Mesenchymal stem cell (in vitro differentiated cells and primary cell): ENCODE measurements at regions not wholly inside any gene's neighbourhood (a gene's known extent, or its start where the extent isn't known, plus 50 kb on each side); places are given as distances from the start of the nearest gene placed in this dataset.

ENCODE experiments used
- DNase-seq: peaks from one replicate; pipeline ENCODE4 v3.0.0-alpha.2; 2013
- H2AFZ ChIP-seq: one replicate; pipeline ENCODE4 v1.6.1; 2013; ENCODE audit warnings: low read depth, mild to moderate bottlenecking, control low read depth, inconsistent platforms, low read length, moderate library complexity
- H2AK5ac ChIP-seq: 2 replicates; pipeline ENCODE4 v1.6.1; 2013; ENCODE audit warnings: low read length, moderate library complexity, mild to moderate bottlenecking, inconsistent platforms; ENCODE audit not compliant: severe bottlenecking
- H2BK120ac ChIP-seq: one replicate; pipeline ENCODE4 v1.6.1; 2013; ENCODE audit warnings: low read depth, mild to moderate bottlenecking, inconsistent platforms, low read length, moderate library complexity
- H2BK12ac ChIP-seq, 2 experiments: one replicate each; pipeline ENCODE4 v1.6.1; 2013; ENCODE audit warnings: inconsistent platforms in 2 of 2, low read length in 2 of 2, mild to moderate bottlenecking in 2 of 2, moderate library complexity in 2 of 2, control low read depth in 1 of 2
- H2BK15ac ChIP-seq: one replicate; pipeline ENCODE4 v1.6.1; 2013; ENCODE audit warnings: mild to moderate bottlenecking, low read depth, inconsistent platforms; ENCODE audit not compliant: poor library complexity, severe bottlenecking
- H2BK5ac ChIP-seq: 2 replicates; pipeline ENCODE4 v1.6.1; 2013; ENCODE audit warnings: low read depth, mild to moderate bottlenecking, low read length, control low read depth, inconsistent platforms; ENCODE audit not compliant: poor library complexity, severe bottlenecking
- H3K14ac ChIP-seq, 2 experiments: one replicate each; pipeline ENCODE4 v1.6.1; 2013; ENCODE audit warnings: inconsistent platforms in 2 of 2, low read length in 2 of 2, control low read depth in 1 of 2, mild to moderate bottlenecking in 1 of 2, moderate library complexity in 1 of 2
- H3K18ac ChIP-seq, 2 experiments: one replicate each; pipeline ENCODE4 v1.6.1; 2013; ENCODE audit warnings: inconsistent platforms in 2 of 2, low read length in 2 of 2, control low read depth in 1 of 2, low read depth in 1 of 2, mild to moderate bottlenecking in 1 of 2
- H3K23ac ChIP-seq, 2 experiments: one replicate each; pipeline ENCODE4 v1.6.1; 2013; ENCODE audit warnings: inconsistent platforms in 2 of 2, low read length in 2 of 2, mild to moderate bottlenecking in 2 of 2, moderate library complexity in 2 of 2, control low read depth in 1 of 2
- H3K27ac ChIP-seq: 2 replicates; pipeline ENCODE4 v1.5.1; 2013; ENCODE audit warnings: mild to moderate bottlenecking, moderate library complexity, low read length, control low read depth, inconsistent platforms; ENCODE audit not compliant: poor library complexity, severe bottlenecking
- H3K27me3 ChIP-seq, 2 experiments: 2 replicates each; pipeline versions ENCODE4 v1.6.1 to v1.7.0; 2013; ENCODE audit warnings: low read length in 2 of 2, mild to moderate bottlenecking in 2 of 2, moderate library complexity in 2 of 2, control low read depth in 1 of 2, inconsistent platforms in 1 of 2; ENCODE audit not compliant: control insufficient read depth in 1 of 2, insufficient read depth in 1 of 2
- H3K36me3 ChIP-seq, 2 experiments: 2 replicates each; pipeline versions ENCODE4 v1.6.1 to v1.7.0; 2013; ENCODE audit warnings: low read length in 2 of 2, control low read depth in 1 of 2, inconsistent platforms in 1 of 2, low read depth in 1 of 2, mild to moderate bottlenecking in 1 of 2; ENCODE audit not compliant: insufficient read depth in 2 of 2, control insufficient read depth in 1 of 2
- H3K4ac ChIP-seq, 2 experiments: one replicate each; pipeline ENCODE4 v1.6.1; 2013; ENCODE audit warnings: inconsistent platforms in 2 of 2, low read length in 2 of 2, mild to moderate bottlenecking in 2 of 2, moderate library complexity in 2 of 2, control low read depth in 1 of 2, low read depth in 1 of 2
- H3K4me1 ChIP-seq: 2 replicates; pipeline ENCODE4 v1.6.1; 2013; ENCODE audit warnings: low read depth, low read length, control low read depth; ENCODE audit not compliant: control insufficient read depth, insufficient read depth
- H3K4me2 ChIP-seq: 2 replicates; pipeline ENCODE4 v1.6.1; 2013; ENCODE audit warnings: low read length, mild to moderate bottlenecking, inconsistent platforms; ENCODE audit not compliant: poor library complexity, severe bottlenecking
- H3K4me3 ChIP-seq, 2 experiments: 2 replicates each; pipeline versions ENCODE4 v1.5.1 to v1.7.0; 2013; ENCODE audit warnings: low read length in 2 of 2, mild to moderate bottlenecking in 2 of 2, control low read depth in 1 of 2, low read depth in 1 of 2; ENCODE audit not compliant: insufficient read depth in 1 of 2
- H3K79me1 ChIP-seq: replicated peaks from 2 replicates; pipeline ENCODE4 v1.6.1; 2013; ENCODE audit warnings: mild to moderate bottlenecking, control low read depth, low read length, inconsistent platforms; ENCODE audit not compliant: poor library complexity, severe bottlenecking
- H3K9ac ChIP-seq: 2 replicates; pipeline ENCODE4 v1.7.0; 2013; ENCODE audit warnings: mild to moderate bottlenecking, low read length, moderate library complexity
- H3K9me3 ChIP-seq: 2 replicates; pipeline ENCODE4 v1.7.0; 2013; ENCODE audit warnings: mild to moderate bottlenecking, low read length; ENCODE audit not compliant: control insufficient read depth
- H4K8ac ChIP-seq: one replicate; pipeline ENCODE4 v1.6.1; 2013; ENCODE audit warnings: inconsistent platforms, mild to moderate bottlenecking, low read length, moderate library complexity
- H4K91ac ChIP-seq: one replicate; pipeline ENCODE4 v1.6.1; 2013; ENCODE audit warnings: mild to moderate bottlenecking, low read length, inconsistent platforms
- WGBS: methylation state at CpG from one replicate; pipeline ENCODE4 v1.1.7; 2013; ENCODE audit warnings: mixed read lengths; 5-methylcytosine and 5-hydroxymethylcytosine counted together

DNA sequence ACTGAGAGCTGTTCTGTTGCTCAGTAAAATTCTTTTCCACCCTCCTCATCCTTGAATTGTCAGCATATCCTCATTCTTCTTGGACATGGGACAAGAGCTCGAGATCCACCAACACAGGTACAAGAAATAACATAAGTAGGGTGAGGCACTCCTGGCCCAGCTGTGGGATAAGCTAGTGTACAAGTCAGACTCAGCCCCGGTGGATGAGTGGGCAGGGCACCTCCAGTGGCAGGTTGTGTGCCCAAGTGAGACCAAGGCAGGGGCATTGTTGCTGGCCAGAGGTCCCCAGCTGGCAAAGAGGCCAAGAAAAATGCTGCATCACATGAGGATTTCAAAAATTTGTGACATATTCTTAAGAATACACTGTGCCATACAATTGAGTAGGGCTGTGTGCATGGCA, 402.0 kb upstream of the ZWINT start:
- Histone ChIP-seq H2AFZ (no peak overlapping the region), H3K27ac (no peak overlapping the region), H2BK5ac (no peak overlapping the region), H3K36me3 (no peaks in the 10 kb centered on the region), H4K8ac (no peak overlapping the region), H3K18ac (no peak overlapping the region), H3K4me2 (no peak overlapping the region), H3K14ac (no peak overlapping the region), H3K4me1 (no peaks in the 10 kb centered on the region), H2AK5ac (no peak overlapping the region), H3K9me3 (peaks cover 25% of the 10 kb centered on the region), H4K91ac (no peak overlapping the region), H3K4me3 (no peak overlapping the region), H3K23ac (no peak overlapping the region), H2BK120ac (no peak overlapping the region), H3K9ac (no peak overlapping the region), H2BK15ac (no peak overlapping the region), H3K27me3 (no peaks in the 10 kb centered on the region), H3K4ac (no peak overlapping the region), H3K79me1 (no peaks in the 10 kb centered on the region), H2BK12ac (no peak overlapping the region)
- 68% methylated on average over 2 of the region's 2 CpGs for WGBS
- DNase-seq, result no peak

DNA sequence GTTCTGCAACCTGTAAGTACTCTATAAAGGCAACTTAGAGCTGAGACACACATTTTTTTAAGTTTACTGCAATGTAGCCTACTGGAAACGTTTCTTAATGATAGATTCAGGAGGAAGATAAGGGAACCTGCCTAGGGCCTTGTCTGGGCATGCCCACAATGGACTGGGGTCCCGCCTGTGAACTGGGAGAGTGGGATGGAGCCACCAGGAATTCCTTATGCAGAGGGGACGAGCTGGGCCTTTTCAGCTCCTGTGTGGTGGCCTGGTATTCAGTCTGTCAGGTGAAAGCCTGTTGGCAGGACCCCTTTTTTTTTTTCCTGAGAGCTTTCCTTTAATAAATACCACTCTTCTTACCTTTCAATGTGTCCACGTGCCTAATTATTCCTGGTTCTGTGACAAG, 384.4 kb upstream of the ZWINT start:
- Histone ChIP-seq H4K91ac (no peak overlapping the region), H3K4me3 (no peak overlapping the region), H3K36me3 (no peaks in the 10 kb centered on the region), H2BK5ac (no peak overlapping the region), H3K79me1 (no peaks in the 10 kb centered on the region), H3K4me1 (no peaks in the 10 kb centered on the region), H2BK15ac (no peak overlapping the region), H3K9me3 (no peaks in the 10 kb centered on the region), H4K8ac (no peak overlapping the region), H2BK12ac (no peak overlapping the region), H2BK120ac (no peak overlapping the region), H3K14ac (no peak overlapping the region), H3K23ac (no peak overlapping the region), H3K27ac (no peak overlapping the region), H2AFZ (no peak overlapping the region), H3K27me3 (no peaks in the 10 kb centered on the region), H2AK5ac (no peak overlapping the region), H3K4me2 (no peak overlapping the region), H3K18ac (no peak overlapping the region), H3K4ac (no peak overlapping the region), H3K9ac (no peak overlapping the region)
- no peak for DNase-seq
- WGBS, result 48% methylated on average over 3 of the region's 4 CpGs

DNA sequence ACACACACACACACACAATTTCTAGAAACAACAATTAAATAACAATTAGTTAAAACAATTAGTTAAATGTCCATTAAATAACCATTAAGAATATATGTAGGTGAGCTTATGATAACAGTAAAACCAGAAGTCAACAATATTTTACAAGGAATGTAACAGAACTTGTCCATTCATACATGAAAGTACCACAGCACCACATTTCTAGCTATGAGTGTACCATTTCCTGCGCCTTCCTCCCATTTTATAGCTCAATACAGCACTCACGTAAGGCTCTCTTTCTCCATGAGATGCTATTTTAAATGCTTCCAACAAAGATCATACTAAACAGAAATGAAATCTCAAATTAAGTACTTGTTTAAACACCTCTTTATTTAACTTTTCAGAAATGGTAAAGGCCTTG, 367.3 kb upstream of the ZWINT start:
- Histone ChIP-seq H3K27me3 (no peaks in the 10 kb centered on the region), H3K9me3 (peaks cover 5% of the 10 kb centered on the region), H3K4me2 (no peak overlapping the region), H3K9ac (no peak overlapping the region), H2BK120ac (no peak overlapping the region), H2BK12ac (no peak overlapping the region), H3K27ac (no peak overlapping the region), H3K4me1 (no peaks in the 10 kb centered on the region), H2AK5ac (no peak overlapping the region), H3K18ac (no peak overlapping the region), H2BK5ac (no peak overlapping the region), H3K4me3 (no peak overlapping the region), H3K4ac (no peak overlapping the region), H3K36me3 (no peaks in the 10 kb centered on the region), H4K8ac (no peak overlapping the region), H2BK15ac (no peak overlapping the region), H2AFZ (no peak overlapping the region), H3K79me1 (no peaks in the 10 kb centered on the region), H3K23ac (no peak overlapping the region), H4K91ac (no peak overlapping the region), H3K14ac (no peak overlapping the region)
- WGBS, result 75% methylated on average over 2 of the region's 2 CpGs
- DNase-seq, result no peak

GRCh38 chr10:56722912-56723311, 361.9 kb upstream of the ZWINT start:
- Histone ChIP-seq H2AFZ (no peak overlapping the region), H3K79me1 (no peaks in the 10 kb centered on the region), H3K4ac (no peak overlapping the region), H3K27me3 (no peaks in the 10 kb centered on the region), H3K4me1 (no peaks in the 10 kb centered on the region), H3K27ac (no peak overlapping the region), H3K14ac (no peak overlapping the region), H3K4me3 (no peak overlapping the region), H3K23ac (no peak overlapping the region), H2BK12ac (no peak overlapping the region), H2AK5ac (no peak overlapping the region), H3K9ac (no peak overlapping the region), H3K9me3 (peaks cover 5% of the 10 kb centered on the region), H2BK120ac (no peak overlapping the region), H2BK15ac (no peak overlapping the region), H3K18ac (no peak overlapping the region), H4K91ac (no peak overlapping the region), H3K36me3 (no peaks in the 10 kb centered on the region), H2BK5ac (no peak overlapping the region), H3K4me2 (no peak overlapping the region), H4K8ac (no peak overlapping the region)
- no peak for DNase-seq
- WGBS, result 84% methylated on average over 7 of the region's 7 CpGs
